GM23338 (cell line): ENCODE measurements at regions not wholly inside any gene's neighbourhood (a gene's known extent, or its start where the extent isn't known, plus 50 kb on each side); places are given as distances from the start of the nearest gene placed in this dataset.

Experiments
- EZH2 ChIP-seq: fragments of 200-600 bp; sonication (generic); IDR thresholded peaks from one replicate; pipeline ENCODE4 v1.8.0; 2017; ENCODE audit warnings: antibody characterized with exemption, mild to moderate bottlenecking, low read depth; ENCODE audit not compliant: unreplicated experiment
- TF ChIP-seq, protein P1 (sequence below), 2 experiments: fragments of 200-600 bp in 1 of 2; sonication (generic) in 1 of 2; conservative IDR thresholded peaks; 2 replicates each; pipeline versions ENCODE4 v1.5.1 to v1.6.1; 2016 to 2017; ENCODE audit warnings: antibody characterized with exemption in 2 of 2, low read depth in 2 of 2, mild to moderate bottlenecking in 2 of 2, moderate library complexity in 1 of 2
- TF ChIP-seq, protein P2 (sequence below): IDR thresholded peaks from one replicate; pipeline ENCODE4 v1.6.1; 2018; ENCODE audit warnings: antibody characterized with exemption; ENCODE audit not compliant: unreplicated experiment

DNA sequence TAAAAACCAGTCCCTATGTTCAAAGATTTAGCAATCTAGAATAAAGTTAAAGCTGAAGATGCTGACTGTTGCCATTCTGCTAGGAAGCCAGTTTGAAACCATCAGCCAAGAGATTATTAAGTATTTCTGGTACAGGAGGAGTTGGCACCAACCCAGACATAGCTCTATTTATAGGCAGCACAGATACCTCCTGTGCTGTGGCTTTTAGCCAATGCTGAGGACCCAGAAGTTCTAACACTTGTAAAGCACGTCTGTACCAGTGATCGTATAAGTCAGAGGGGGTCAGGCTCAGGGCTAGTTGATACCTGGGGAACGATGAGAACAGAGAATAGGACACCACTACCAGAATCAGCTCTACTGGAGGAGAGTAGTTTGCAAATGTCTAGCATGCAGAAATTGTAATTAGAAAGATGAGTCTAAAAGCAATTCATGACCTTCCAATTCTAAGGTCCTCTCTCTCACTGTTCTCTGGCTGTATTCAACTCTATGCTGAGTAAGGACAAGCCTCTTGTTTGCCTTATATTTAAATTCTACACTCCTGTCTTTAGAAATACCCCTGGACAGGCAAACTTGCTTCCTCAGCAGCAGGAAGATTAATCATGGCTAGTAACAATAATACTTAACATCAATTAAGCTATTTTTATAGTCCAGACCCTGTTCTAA lies 96.8 kb upstream of the PALMD start:
- TF ChIP-seq, protein P1, sequence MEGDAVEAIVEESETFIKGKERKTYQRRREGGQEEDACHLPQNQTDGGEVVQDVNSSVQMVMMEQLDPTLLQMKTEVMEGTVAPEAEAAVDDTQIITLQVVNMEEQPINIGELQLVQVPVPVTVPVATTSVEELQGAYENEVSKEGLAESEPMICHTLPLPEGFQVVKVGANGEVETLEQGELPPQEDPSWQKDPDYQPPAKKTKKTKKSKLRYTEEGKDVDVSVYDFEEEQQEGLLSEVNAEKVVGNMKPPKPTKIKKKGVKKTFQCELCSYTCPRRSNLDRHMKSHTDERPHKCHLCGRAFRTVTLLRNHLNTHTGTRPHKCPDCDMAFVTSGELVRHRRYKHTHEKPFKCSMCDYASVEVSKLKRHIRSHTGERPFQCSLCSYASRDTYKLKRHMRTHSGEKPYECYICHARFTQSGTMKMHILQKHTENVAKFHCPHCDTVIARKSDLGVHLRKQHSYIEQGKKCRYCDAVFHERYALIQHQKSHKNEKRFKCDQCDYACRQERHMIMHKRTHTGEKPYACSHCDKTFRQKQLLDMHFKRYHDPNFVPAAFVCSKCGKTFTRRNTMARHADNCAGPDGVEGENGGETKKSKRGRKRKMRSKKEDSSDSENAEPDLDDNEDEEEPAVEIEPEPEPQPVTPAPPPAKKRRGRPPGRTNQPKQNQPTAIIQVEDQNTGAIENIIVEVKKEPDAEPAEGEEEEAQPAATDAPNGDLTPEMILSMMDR (conservative IDR thresholded peaks at IDR 0.05; ENCODE audit: low read depth in 2 of 2) = no peak
- TF ChIP-seq EZH2 = no peak
- TF ChIP-seq, protein P2, sequence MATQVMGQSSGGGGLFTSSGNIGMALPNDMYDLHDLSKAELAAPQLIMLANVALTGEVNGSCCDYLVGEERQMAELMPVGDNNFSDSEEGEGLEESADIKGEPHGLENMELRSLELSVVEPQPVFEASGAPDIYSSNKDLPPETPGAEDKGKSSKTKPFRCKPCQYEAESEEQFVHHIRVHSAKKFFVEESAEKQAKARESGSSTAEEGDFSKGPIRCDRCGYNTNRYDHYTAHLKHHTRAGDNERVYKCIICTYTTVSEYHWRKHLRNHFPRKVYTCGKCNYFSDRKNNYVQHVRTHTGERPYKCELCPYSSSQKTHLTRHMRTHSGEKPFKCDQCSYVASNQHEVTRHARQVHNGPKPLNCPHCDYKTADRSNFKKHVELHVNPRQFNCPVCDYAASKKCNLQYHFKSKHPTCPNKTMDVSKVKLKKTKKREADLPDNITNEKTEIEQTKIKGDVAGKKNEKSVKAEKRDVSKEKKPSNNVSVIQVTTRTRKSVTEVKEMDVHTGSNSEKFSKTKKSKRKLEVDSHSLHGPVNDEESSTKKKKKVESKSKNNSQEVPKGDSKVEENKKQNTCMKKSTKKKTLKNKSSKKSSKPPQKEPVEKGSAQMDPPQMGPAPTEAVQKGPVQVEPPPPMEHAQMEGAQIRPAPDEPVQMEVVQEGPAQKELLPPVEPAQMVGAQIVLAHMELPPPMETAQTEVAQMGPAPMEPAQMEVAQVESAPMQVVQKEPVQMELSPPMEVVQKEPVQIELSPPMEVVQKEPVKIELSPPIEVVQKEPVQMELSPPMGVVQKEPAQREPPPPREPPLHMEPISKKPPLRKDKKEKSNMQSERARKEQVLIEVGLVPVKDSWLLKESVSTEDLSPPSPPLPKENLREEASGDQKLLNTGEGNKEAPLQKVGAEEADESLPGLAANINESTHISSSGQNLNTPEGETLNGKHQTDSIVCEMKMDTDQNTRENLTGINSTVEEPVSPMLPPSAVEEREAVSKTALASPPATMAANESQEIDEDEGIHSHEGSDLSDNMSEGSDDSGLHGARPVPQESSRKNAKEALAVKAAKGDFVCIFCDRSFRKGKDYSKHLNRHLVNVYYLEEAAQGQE = no peak
